ENCODE measurements at regions not wholly inside any gene's neighbourhood (a gene's known extent, or its start where the extent isn't known, plus 50 kb on each side); places are given as distances from the start of the nearest gene placed in this dataset.
A peak's percentile ranks its signal among the peaks of the same experiment; 100 is the strongest.

GRCh38 chr13:111531505-111531904, 211.1 kb downstream of the TEX29 start:
- no peak for TF ChIP-seq EZH2phosphoT487 (IDR thresholded peaks at IDR 0.05; ENCODE audit: borderline replicate concordance, low read depth, low read length)
- TF ChIP-seq, protein P1, sequence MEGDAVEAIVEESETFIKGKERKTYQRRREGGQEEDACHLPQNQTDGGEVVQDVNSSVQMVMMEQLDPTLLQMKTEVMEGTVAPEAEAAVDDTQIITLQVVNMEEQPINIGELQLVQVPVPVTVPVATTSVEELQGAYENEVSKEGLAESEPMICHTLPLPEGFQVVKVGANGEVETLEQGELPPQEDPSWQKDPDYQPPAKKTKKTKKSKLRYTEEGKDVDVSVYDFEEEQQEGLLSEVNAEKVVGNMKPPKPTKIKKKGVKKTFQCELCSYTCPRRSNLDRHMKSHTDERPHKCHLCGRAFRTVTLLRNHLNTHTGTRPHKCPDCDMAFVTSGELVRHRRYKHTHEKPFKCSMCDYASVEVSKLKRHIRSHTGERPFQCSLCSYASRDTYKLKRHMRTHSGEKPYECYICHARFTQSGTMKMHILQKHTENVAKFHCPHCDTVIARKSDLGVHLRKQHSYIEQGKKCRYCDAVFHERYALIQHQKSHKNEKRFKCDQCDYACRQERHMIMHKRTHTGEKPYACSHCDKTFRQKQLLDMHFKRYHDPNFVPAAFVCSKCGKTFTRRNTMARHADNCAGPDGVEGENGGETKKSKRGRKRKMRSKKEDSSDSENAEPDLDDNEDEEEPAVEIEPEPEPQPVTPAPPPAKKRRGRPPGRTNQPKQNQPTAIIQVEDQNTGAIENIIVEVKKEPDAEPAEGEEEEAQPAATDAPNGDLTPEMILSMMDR (conservative IDR thresholded peaks at IDR 0.05; ENCODE audit: low read length), result 0 out of 2 replicates have a peak, but pooled peaks have one; percentile 14
